ENCODE measurements at regions not wholly inside any gene's neighbourhood (a gene's known extent, or its start where the extent isn't known, plus 50 kb on each side); places are given as distances from the start of the nearest gene placed in this dataset.

DNA sequence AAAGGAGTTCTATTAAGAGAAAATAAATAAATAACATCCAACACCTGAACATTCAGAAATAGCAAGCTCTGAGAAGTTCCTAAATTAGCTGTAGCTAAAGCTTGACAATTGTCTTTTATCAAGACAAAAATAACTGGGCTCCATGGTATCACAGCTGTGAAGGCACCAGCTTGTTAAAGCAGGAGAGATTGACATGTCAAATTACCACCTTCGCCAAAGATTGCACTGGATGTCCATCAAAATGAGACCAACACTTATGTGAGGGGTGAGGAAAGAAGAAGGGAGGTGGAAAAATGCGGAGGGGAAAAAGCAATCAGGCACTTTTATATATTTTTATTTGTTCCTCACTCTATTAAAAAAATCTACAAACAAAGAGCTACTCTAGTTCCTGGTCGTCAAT is 1827.5 kb upstream of the RAG2 start:
- no peak overlapping the region for H3K4me3 ChIP-seq (ENCODE audit: low read depth, low read length)
- TF ChIP-seq, protein P1, sequence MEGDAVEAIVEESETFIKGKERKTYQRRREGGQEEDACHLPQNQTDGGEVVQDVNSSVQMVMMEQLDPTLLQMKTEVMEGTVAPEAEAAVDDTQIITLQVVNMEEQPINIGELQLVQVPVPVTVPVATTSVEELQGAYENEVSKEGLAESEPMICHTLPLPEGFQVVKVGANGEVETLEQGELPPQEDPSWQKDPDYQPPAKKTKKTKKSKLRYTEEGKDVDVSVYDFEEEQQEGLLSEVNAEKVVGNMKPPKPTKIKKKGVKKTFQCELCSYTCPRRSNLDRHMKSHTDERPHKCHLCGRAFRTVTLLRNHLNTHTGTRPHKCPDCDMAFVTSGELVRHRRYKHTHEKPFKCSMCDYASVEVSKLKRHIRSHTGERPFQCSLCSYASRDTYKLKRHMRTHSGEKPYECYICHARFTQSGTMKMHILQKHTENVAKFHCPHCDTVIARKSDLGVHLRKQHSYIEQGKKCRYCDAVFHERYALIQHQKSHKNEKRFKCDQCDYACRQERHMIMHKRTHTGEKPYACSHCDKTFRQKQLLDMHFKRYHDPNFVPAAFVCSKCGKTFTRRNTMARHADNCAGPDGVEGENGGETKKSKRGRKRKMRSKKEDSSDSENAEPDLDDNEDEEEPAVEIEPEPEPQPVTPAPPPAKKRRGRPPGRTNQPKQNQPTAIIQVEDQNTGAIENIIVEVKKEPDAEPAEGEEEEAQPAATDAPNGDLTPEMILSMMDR (IDR thresholded peaks at IDR 0.05; ENCODE audit: low read depth, low read length), result no peak

DNA sequence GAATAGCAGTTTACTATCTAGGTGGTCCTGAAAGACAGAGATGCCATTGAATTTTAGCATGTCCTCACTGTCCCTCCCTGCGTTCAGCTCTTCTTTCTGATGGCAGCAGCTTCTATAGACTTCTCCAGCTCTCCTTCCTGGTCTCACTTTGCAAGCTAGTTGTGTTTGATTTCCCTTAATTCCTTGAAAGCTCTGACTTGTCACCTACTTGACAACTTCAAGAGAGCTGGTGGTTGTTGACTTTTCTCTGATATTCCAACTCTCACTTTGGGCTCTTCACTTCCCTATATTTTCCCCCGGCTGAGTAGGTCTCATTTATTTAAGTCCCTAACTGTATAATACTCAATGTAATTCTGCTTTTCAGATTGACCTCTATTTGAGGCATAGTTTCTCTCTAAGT is 1825.0 kb upstream of the RAG2 start:
- no peak overlapping the region for H3K4me3 ChIP-seq (ENCODE audit: low read depth, low read length)
- TF ChIP-seq, protein P1 (IDR thresholded peaks at IDR 0.05; ENCODE audit: low read depth, low read length), result no peak

DNA sequence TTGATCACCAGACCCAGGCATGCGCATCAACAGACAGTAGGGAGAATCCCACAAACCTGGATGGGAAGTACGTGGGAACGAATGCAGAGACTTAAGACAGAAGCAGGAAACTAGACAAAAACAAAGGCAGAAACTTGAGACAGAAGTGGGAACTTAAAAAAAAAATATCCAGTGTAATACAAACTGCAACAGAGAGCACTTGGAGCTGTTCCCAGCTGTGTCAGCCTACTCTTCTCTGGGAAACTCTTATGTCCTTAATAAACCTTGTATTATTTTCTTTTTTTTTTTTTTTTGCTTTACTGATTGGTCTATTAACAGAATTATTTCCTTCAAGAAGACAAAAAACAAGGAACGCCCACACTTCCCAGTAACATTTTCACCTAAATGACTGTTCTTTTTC is 1818.1 kb upstream of the RAG2 start:
- TF ChIP-seq, protein P1 (IDR thresholded peaks at IDR 0.05; ENCODE audit: low read depth, low read length), result no peak
- no peak overlapping the region for H3K4me3 ChIP-seq (ENCODE audit: low read depth, low read length)

DNA sequence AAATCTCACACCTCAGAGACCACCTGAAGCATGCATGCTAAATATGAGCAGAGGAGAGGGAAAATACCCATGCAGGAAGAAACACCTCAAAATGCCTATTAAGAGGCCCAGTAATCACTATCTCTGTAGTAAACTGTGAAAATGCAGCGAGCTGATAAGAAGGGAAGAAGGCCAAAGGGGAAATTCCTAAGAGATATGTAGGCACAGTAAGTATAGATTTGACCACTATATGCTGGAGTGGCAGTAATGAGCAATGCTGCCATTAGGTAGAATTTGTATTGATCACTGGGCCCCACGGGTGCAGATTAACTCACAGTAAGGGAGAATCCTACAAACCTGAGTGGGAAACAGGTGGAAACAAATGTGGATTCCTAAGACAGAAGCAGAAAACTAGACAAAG is 1813.1 kb upstream of the RAG2 start:
- TF ChIP-seq, protein P1 (IDR thresholded peaks at IDR 0.05; ENCODE audit: low read depth, low read length), result no peak
- no peak overlapping the region for H3K4me3 ChIP-seq (ENCODE audit: low read depth, low read length)

DNA sequence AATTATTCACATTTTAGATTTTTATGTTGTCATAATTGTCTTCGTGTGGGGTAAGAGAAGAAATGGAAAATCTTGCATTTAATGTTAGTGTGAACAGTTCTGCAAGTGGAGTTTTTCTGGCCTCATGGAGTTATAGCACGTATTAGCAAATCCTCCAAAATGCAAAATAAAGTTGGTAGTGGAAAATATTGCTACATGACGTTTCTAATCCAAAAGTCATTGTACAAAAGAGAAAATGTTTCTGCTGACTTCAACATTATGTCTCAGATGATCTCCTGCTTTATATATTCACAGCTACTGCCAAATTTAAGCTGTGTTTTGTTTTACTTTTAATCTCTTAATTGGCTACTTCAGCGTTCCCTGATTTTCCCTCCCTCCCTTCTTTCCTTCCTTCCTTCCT is 1804.0 kb upstream of the RAG2 start:
- H3K4me3 ChIP-seq (ENCODE audit: low read depth, low read length), result no peak overlapping the region
- TF ChIP-seq, protein P1 (IDR thresholded peaks at IDR 0.05; ENCODE audit: low read depth, low read length), result no peak

DNA sequence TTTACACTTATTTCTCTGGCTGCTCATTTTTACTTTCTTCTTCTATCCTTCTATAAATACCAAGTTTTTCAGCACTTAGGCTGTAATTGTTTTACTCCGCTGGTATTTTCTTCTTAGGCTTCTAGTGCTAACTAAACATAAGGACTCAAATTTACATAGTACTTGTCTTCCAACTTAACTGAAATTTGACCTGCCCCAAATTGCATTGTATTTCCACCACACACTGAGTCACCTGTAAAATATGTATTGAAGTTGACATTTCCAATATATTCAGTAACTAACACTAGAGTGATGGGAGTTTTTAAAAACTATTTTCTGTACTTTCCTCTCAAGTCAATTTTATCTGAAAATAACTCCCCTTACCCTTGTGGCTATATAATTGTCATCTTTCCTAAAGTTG is 1794.1 kb upstream of the RAG2 start:
- H3K4me3 ChIP-seq (ENCODE audit: low read depth, low read length), result no peak overlapping the region
- TF ChIP-seq, protein P1 (IDR thresholded peaks at IDR 0.05; ENCODE audit: low read depth, low read length), result no peak

DNA sequence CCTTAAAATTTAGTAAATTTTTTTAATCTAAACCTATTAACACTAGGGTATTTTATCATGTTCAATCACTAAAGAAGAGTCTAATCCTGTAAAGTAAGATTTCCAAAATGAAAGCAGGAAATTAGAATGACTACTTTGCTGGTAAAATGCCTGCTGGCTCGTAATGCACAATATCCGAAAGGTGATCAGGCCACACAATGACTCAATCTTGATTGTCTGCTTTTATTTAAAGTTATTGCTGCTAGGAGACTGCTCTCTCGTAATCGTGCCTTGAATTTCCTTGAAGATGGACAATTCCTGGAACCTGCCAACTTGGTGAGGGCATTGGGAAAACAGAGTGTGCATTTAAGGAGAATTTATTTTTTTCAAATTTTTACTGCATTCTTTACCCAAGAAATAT is 1786.5 kb upstream of the RAG2 start:
- H3K4me3 ChIP-seq (ENCODE audit: low read depth, low read length), result no peak overlapping the region
- TF ChIP-seq, protein P1 (IDR thresholded peaks at IDR 0.05; ENCODE audit: low read depth, low read length), result no peak

All from WI38 (cell line).